GM10248 (cell line): ENCODE measurements at regions not wholly inside any gene's neighbourhood (a gene's known extent, or its start where the extent isn't known, plus 50 kb on each side); places are given as distances from the start of the nearest gene placed in this dataset.

ENCODE experiments used
- CTCF ChIA-PET: fragments of 300-600 bp; sonication (Branson Sonifier 250); formaldehyde crosslinking; extraction: SDS; loops from one replicate; lab custom pipeline; 2021; ENCODE audit warnings: antibody characterized with exemption; lab: Yijun Ruan, JAX
- POLR2A ChIA-PET: fragments of 350-650 bp; sonication (Branson Sonifier 250); formaldehyde crosslinking; extraction: SDS; loops from one replicate; lab custom pipeline; 2020; ENCODE audit warnings: antibody characterized with exemption; lab: Yijun Ruan, JAX
- DNase-seq: peaks from one replicate; pipeline ENCODE4 v3.0.0; 2012; ENCODE audit errors: extremely low spot score
- TF ChIP-seq, protein P1 (sequence below): IDR thresholded peaks from 2 replicates; pipeline ENCODE4 v1.5.1; 2012; ENCODE audit warnings: mild to moderate bottlenecking, low read depth; ENCODE audit errors: extremely low read depth, missing control alignments, control extremely low read depth

GRCh38 chr3:19757773-19758172 lies 176.2 kb downstream of the EFHB start:
- POLR2A ChIA-PET, result no interaction called here
- no peak for DNase-seq
- TF ChIP-seq, protein P1, sequence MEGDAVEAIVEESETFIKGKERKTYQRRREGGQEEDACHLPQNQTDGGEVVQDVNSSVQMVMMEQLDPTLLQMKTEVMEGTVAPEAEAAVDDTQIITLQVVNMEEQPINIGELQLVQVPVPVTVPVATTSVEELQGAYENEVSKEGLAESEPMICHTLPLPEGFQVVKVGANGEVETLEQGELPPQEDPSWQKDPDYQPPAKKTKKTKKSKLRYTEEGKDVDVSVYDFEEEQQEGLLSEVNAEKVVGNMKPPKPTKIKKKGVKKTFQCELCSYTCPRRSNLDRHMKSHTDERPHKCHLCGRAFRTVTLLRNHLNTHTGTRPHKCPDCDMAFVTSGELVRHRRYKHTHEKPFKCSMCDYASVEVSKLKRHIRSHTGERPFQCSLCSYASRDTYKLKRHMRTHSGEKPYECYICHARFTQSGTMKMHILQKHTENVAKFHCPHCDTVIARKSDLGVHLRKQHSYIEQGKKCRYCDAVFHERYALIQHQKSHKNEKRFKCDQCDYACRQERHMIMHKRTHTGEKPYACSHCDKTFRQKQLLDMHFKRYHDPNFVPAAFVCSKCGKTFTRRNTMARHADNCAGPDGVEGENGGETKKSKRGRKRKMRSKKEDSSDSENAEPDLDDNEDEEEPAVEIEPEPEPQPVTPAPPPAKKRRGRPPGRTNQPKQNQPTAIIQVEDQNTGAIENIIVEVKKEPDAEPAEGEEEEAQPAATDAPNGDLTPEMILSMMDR, result no peak
- CTCF ChIA-PET, result no interaction called here

- no peak for DNase-seq
- CTCF ChIA-PET, result no interaction called here
- POLR2A ChIA-PET, result no interaction called here
- TF ChIP-seq, protein P1, result no peak
Measured at GRCh38 chr3:19749448-19750017, 184.5 kb downstream of the EFHB start.

DNA sequence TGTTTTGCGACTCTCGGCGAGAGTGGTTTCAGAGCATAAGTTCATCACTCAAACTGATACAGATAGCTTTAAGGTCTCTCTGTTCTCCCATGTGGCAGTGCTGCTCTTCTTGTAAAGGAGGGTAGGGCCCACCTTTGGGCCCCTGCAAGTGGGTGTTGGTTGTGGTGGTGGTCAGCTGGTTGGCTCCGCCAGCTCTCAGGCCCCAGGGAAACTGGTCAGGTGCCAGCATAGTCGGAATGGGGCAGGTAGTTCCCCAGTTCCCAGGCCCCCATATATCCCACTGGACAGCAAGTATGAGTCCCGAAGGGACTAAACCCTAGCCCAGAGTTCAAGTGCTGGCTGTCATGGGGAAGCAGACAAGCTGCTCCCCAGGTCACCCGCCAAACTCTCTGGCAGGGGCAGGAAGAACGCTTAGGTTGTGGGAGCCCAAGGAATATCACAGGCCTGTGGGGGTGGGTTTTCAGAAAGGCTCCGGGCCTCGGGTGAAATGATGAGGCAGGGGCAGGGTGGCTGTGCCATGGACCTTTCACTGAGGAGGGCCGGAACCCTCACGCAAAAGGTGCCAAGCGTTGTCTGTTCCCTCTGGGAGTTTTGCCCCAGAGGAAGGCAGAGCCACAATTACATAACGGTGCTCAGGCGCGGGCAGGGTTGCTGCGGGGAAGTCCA lies 185.1 kb downstream of the EFHB start:
- POLR2A ChIA-PET, result no interaction called here
- CTCF ChIA-PET, result no interaction called here
- DNase-seq, result no peak
- TF ChIP-seq, protein P1, result no peak

GRCh38 chr3:19744047-19744446 lies 190.0 kb downstream of the EFHB start:
- TF ChIP-seq, protein P1, result no peak
- ChIA-PET POLR2A (no interaction called here), CTCF (no interaction called here)
- DNase-seq, result no peak

- POLR2A ChIA-PET, result no interaction called here
- DNase-seq, result no peak
- CTCF ChIA-PET, result interaction anchor here (1.1 kb wide), 1 partner anchor 10 kb away, joined by 3 read pairs; no protein-coding TSS in a partner anchor
- TF ChIP-seq, protein P1, result no peak
Measured at GRCh38 chr3:19742935-19743334, 191.1 kb downstream of the EFHB start.

- ChIA-PET CTCF (no interaction called here), POLR2A (no interaction called here)
- no peak for DNase-seq
- TF ChIP-seq, protein P1, result no peak
Measured at GRCh38 chr3:19739504-19739903, 194.5 kb downstream of the EFHB start.

GRCh38 chr3:19738846-19739245 lies 195.2 kb downstream of the EFHB start:
- TF ChIP-seq, protein P1, result no peak
- DNase-seq, result no peak
- ChIA-PET POLR2A (no interaction called here), CTCF (no interaction called here)
